GM19351 (cell line): ENCODE measurements at regions not wholly inside any gene's neighbourhood (a gene's known extent, or its start where the extent isn't known, plus 50 kb on each side); places are given as distances from the start of the nearest gene placed in this dataset.
"Not testable (repeated sequence)": the region's sequence is repeated elsewhere in the genome, so short reads cannot be mapped to it uniquely, and the experiment has no call there.

Source experiments
- ATAC-seq: cut with Tn5 transposase; IDR thresholded peaks from one replicate; pipeline ENCODE4 v1.9.1; 2021; ENCODE audit warnings: mild to moderate bottlenecking, moderate library complexity; ENCODE audit not compliant: unreplicated experiment

DNA sequence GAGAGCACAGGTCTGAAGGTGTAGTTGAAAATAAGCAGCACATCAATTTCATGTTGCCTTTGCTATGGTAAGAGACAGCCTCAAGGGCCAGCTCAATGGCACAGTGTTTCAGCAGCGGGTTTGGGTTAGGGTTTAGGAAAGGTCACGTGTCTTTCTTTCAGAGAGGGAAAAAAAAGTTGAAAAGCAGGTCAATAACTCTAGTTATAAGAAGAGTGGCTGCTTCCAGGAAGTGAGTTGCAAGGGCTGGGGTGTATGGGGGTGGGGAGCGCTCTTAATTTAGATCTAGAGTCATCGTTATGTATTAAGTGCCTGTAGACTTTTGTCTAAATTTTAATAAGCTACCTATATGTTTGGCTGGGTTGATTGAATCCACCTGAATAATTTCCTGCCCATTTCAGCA is 118.5 kb upstream of the SPAG17 start:
- ATAC-seq: no peak

- no peak for ATAC-seq
Measured at GRCh38 chr1:118303064-118303463, 118.0 kb upstream of the SPAG17 start.

DNA sequence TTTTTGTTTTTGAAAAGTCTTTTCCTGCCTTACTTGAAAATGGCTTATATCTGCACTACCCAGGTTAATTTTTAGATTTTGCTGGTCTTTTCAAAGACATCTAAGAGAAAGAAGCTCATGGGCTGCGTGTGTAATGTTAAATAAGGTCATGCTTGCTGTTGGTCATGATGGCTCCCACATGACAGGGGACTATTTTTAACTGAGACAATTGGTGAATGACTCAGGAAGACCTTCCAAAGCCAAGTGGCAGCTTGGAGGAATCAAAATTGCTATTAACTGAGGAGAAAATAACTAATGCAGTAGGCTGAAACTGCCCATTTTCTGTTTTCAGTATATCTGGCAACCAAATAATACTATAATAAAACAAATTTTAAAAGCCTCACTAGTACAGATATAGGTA is 117.1 kb upstream of the SPAG17 start:
- no peak for ATAC-seq

DNA sequence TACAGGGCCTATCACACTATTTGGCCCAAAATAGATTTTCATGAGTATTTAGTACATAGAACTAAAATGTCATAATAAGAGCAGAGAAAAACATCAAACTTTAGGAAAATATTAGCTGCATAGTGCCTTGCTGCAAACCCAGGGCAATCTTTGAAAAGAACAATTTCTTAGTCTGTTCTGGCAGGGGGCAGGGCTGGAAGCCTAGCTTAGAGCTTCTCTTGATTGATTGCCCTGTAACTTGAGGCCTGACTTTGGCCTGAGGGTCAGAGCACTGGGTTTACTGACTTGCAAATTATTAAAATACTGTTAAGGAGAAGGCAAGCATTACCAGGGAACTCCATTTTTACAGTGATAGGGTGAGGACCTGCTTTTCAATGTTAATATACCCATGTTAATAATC is 115.8 kb upstream of the SPAG17 start:
- ATAC-seq: no peak

GRCh38 chr1:118298397-118298796 is 113.4 kb upstream of the SPAG17 start:
- ATAC-seq: no peak

DNA sequence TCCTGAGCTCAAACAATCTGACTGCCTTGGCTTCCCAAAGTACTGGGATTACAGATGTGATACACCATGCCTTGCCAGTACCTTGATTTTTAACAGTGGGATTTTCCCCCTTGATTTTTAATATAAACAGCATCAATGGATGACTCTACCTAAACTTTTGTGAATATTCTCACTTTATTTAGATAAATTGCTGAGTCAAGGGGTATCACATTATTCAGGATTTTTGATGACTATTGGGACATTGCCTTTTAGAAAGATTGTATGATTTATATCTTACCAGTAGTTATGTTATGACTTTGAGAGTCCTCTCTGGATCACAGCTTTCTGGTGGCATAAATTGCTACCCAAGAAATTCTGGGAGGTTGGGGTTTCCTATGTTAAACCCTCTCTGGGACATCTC is 112.5 kb upstream of the SPAG17 start:
- no peak for ATAC-seq

- no peak for ATAC-seq
Measured at GRCh38 chr1:118294875-118295642, 110.0 kb upstream of the SPAG17 start.

DNA sequence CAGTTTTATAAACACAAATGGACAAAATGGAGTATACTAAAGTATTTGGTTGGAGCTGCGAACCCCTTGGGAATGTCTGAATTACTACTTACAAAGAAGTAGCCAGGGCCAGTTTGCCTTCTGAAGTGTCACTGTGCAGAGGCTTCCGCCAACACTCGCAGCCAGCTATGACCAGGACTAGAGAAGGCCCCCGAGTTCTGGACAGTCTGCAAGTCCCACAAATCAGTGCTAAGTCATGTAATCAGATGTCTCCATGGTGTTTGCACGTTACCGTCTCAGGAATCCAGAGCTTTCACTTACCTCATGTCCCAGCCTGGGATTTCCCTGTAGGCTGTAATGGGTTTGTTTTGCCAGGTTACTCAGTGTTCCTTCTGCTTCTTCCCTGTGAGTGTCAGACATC is 106.6 kb upstream of the SPAG17 start:
- ATAC-seq: no peak

- no peak for ATAC-seq
Measured at GRCh38 chr1:118290571-118290970, 105.5 kb upstream of the SPAG17 start.

DNA sequence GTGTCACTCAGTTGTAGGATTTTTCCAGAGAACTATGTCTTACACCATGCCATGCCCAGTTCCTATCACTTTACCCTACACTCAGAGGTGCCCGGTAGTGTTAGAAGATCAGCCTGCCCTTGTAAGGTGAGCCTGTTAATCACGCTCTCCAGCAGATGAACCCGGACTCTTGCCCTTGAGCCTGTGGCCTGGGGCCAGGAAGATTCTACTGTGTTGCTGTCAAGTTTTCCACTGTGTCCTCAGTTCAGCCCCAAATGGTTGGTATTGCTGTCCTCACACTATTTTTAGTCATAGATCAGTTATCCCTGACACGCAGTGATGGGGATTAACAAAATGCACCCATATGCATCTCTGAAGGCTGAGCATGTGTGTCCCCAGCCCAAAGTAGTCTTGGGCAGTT is 105.0 kb upstream of the SPAG17 start:
- no peak for ATAC-seq

GRCh38 chr1:118280656-118281055 is 95.6 kb upstream of the SPAG17 start:
- not testable (repeated sequence) for ATAC-seq

- no peak for ATAC-seq
Measured at GRCh38 chr1:118275472-118276115, 90.6 kb upstream of the SPAG17 start.

GRCh38 chr1:118272884-118273283 is 87.9 kb upstream of the SPAG17 start:
- no peak for ATAC-seq

GRCh38 chr1:118271883-118272282 is 86.9 kb upstream of the SPAG17 start:
- ATAC-seq: peak; percentile 59

DNA sequence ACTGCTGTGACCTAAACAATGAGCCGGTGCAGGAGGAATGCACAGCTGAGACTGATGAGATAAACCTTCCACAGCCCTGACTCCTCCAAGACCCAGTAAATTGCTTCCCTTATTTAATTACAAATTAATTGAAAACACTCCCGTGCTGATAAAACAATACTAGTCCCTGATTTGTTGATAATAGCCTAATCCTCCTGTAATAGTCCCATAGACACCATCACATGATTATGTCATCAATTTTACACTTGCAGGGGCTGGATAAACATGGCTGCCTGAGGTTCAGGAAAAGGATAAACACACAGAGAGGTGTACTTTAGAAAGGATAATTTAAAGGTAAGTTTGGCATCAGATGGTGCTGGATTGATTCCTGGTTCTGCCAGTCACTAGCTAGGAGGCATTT is 84.6 kb upstream of the SPAG17 start:
- no peak for ATAC-seq

- no peak for ATAC-seq
Measured at GRCh38 chr1:118266436-118266835, 81.4 kb upstream of the SPAG17 start.

GRCh38 chr1:118264343-118264742 is 79.3 kb upstream of the SPAG17 start:
- ATAC-seq: no peak

GRCh38 chr1:118262865-118263264 is 77.8 kb upstream of the SPAG17 start:
- ATAC-seq: no peak

GRCh38 chr1:118258975-118259374 is 73.9 kb upstream of the SPAG17 start:
- no peak for ATAC-seq

DNA sequence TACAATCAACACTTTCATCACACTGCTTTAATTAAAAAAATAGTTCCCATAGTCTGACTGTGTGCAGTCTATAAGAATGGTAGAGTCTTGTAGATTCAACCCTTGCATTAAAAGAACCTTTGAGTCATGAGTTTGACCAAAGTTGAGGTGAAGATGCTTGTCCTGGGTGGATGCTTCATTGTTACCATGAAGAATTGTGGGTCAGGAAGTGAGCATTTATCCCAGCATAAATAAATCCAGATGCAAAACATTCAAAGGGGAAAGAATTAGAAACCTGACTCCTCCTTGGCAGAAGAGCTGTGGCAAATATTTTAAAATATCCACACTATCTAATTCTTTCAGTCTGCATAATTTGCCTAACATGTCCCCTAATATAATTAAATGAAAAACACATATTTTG is 72.9 kb upstream of the SPAG17 start:
- ATAC-seq: no peak

DNA sequence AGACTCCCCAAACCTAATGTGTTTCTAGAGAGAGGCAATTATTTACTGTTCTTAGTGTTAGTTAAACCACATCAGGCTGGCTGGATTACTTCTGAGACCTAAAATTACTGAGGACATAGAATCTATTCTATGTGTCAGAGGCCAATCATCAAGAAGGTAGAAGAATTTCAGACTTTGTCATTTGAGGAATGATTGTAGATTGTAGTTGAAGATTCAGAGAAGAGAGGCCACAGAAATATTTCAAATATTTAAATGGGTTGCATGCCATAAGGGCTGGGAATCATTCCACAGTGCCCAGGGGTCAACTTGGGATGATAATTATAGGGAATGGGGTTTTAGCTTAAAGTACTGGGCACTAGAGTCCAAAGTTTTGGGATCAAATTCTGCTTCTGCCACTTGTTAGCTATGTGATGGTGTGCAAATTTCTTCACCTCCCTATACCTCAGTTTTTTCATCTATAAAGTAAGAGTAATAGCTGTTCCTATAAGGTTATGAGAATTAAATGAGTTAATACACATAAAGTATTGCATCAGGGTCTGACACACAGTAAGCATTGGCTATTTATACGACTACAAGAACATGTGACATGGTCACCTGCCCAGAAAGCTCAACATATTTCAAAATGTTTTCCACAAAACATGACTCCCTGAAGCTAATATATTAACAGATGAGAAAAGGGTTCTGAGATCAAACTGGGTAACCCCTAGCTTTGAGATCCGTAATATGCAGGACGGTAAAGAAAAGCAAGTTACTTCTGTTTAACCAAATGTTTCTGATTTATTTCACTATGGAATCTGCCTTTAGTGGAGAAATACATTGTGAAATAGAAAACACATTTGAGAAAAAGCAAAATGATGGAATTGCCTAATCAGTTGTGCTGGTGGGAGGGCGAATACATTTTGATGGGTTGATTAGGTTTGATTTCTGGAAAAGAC is 69.7 kb upstream of the SPAG17 start:
- ATAC-seq: no peak

DNA sequence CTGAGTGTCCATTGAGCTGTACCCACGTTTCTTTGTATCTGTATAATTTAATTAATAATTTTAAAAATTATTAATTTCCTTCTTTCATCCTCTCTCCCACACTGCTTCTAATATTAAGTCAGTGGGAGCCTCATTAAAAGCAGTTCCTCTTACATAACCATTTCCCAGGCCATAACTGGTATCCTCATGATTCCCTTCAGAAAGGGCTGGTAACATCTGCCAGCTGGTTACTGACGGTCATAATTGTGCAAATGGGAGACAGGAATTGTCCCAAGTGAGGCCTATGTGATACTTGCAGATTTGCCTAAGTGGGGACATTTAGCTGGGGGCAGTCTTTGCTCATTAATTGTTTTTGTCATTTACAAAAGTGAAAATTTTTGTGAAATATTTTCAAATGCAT is 69.0 kb upstream of the SPAG17 start:
- ATAC-seq: no peak
